Gastroesophageal sphincter (tissue), 3 donors: ENCODE measurements at regions not wholly inside any gene's neighbourhood (a gene's known extent, or its start where the extent isn't known, plus 50 kb on each side); places are given as distances from the start of the nearest gene placed in this dataset.

Experiments
- POLR2A ChIP-seq, 2 donors: fragments of 450-650 bp; IDR thresholded peaks; one replicate each; pipeline ENCODE4 v1.6.1; 2017; ENCODE audit warnings: antibody characterized with exemption in 2 of 2, mild to moderate bottlenecking in 2 of 2, moderate library complexity in 1 of 2
- POLR2AphosphoS5 ChIP-seq: sonication (generic); formaldehyde crosslinking; IDR thresholded peaks from one replicate; pipeline ENCODE4 v1.6.1; 2017; ENCODE audit warnings: antibody characterized with exemption
- TF ChIP-seq, protein P1 (sequence below), 4 experiments: fragments of 200-600 bp in 2 of 4; fragments of 450-650 bp in 2 of 4; sonication (generic) in 1 of 4; IDR thresholded peaks; one replicate each; pipeline ENCODE4 v1.5.1; 2017 to 2019; ENCODE audit warnings: antibody characterized with exemption in 4 of 4, mild to moderate bottlenecking in 2 of 4, moderate library complexity in 2 of 4

DNA sequence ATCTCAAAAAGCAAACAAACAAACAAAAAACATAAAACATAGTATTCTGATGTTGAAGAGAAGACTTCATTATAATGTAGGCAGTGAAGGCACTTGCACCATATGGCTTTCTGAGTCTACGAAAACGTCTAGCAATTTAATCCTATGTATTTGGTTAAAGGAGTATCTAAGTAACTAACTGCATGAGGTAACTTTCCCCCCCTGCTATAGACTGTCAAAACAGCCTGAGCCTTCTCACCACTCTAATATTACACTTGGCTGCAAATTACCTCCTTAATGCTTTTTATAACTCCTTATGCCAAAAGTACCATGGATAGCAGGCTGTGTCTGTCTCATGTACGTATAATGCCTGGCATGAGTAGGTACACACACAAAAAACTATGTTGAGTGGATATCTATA is 607.6 kb upstream of the FLRT2 start:
- TF ChIP-seq POLR2AphosphoS5 (no peak), POLR2A (IDR thresholded peaks at IDR 0.05) (no peak)
- TF ChIP-seq, protein P1, sequence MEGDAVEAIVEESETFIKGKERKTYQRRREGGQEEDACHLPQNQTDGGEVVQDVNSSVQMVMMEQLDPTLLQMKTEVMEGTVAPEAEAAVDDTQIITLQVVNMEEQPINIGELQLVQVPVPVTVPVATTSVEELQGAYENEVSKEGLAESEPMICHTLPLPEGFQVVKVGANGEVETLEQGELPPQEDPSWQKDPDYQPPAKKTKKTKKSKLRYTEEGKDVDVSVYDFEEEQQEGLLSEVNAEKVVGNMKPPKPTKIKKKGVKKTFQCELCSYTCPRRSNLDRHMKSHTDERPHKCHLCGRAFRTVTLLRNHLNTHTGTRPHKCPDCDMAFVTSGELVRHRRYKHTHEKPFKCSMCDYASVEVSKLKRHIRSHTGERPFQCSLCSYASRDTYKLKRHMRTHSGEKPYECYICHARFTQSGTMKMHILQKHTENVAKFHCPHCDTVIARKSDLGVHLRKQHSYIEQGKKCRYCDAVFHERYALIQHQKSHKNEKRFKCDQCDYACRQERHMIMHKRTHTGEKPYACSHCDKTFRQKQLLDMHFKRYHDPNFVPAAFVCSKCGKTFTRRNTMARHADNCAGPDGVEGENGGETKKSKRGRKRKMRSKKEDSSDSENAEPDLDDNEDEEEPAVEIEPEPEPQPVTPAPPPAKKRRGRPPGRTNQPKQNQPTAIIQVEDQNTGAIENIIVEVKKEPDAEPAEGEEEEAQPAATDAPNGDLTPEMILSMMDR (IDR thresholded peaks at IDR 0.05): no peak
